ENCODE measurements at regions not wholly inside any gene's neighbourhood (a gene's known extent, or its start where the extent isn't known, plus 50 kb on each side); places are given as distances from the start of the nearest gene placed in this dataset.

DNA sequence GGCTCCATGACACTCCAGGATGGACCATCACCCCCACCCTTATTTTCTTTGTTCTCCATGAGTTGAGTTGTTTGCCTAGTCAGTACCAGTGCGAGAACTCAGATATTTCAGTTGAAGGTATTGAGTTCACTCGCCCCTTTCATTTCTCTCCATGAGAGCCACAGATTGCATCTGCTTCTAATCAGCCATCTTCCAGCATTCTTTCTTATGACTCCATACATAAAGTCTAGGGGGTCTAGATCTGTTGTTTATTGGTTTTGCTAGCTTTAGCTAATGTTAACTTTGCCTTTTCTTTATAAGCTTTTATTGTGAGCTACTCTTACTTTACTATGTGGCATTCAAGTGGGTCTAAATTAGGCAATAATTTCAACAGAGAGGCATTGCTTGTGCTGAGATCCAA, 71.6 kb upstream of the PDC start:
- no TSS peak for BruUV-seq (replicated peaks)
- H3K36me3 ChIP-seq (ENCODE audit: control insufficient read depth, insufficient read depth, low read length), result no peaks in the 10 kb centered on the region
- TF ChIP-seq, protein P1, sequence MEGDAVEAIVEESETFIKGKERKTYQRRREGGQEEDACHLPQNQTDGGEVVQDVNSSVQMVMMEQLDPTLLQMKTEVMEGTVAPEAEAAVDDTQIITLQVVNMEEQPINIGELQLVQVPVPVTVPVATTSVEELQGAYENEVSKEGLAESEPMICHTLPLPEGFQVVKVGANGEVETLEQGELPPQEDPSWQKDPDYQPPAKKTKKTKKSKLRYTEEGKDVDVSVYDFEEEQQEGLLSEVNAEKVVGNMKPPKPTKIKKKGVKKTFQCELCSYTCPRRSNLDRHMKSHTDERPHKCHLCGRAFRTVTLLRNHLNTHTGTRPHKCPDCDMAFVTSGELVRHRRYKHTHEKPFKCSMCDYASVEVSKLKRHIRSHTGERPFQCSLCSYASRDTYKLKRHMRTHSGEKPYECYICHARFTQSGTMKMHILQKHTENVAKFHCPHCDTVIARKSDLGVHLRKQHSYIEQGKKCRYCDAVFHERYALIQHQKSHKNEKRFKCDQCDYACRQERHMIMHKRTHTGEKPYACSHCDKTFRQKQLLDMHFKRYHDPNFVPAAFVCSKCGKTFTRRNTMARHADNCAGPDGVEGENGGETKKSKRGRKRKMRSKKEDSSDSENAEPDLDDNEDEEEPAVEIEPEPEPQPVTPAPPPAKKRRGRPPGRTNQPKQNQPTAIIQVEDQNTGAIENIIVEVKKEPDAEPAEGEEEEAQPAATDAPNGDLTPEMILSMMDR (IDR thresholded peaks at IDR 0.05), result no peak
- no peak for TF ChIP-seq REST (IDR thresholded peaks at IDR 0.05; ENCODE audit: insufficient read depth in 1 of 2, low read depth in 2 of 2, low read length in 1 of 2)
- no peak for TF ChIP-seq SIN3A (IDR thresholded peaks at IDR 0.05; ENCODE audit: borderline replicate concordance, insufficient read depth, low read depth, low read length)
- TF ChIP-seq POLR2AphosphoS5 (IDR thresholded peaks at IDR 0.05; ENCODE audit: low read depth, low read length), result no peak
- TF ChIP-seq TCF7L2 (IDR thresholded peaks at IDR 0.05; ENCODE audit: low read depth, low read length), result no peak
- no peak overlapping the region for H3K4me3 ChIP-seq (ENCODE audit: low read depth in 2 of 2, low read length in 2 of 2)
- POLR2A ChIA-PET, result no interaction called here
- in situ Hi-C loops (cut with HindIII; ENCODE audit: low pct_unique_long_range_greater_than_20kb, low sequenced_read_pairs), result no loop called here
- H3K9me3 ChIP-seq (ENCODE audit: control insufficient read depth, insufficient read depth, low read depth, low read length), result no peaks in the 10 kb centered on the region
- no peaks in the 10 kb centered on the region for H3K27me3 ChIP-seq (ENCODE audit: control insufficient read depth, insufficient read depth, low read length)
- CTCF ChIA-PET, result no interaction called here
- H3K27ac ChIP-seq (ENCODE audit: low read length), result no peak overlapping the region
- intact Hi-C loops (cut with micrococcal nuclease; ENCODE audit: unreplicated experiment), result no loop called here
- ATAC-seq, result no peak
- no peaks in the 10 kb centered on the region for H3K4me1 ChIP-seq (ENCODE audit: control insufficient read depth, insufficient read depth, low read length)
- DNase-seq (ENCODE audit: low read depth, low spot score), result no peak

- intact Hi-C loops (cut with micrococcal nuclease; ENCODE audit: unreplicated experiment) (no loop called here), in situ Hi-C loops (cut with HindIII; ENCODE audit: low pct_unique_long_range_greater_than_20kb, low sequenced_read_pairs) (no loop called here)
- TF ChIP-seq TCF7L2 (IDR thresholded peaks at IDR 0.05; ENCODE audit: low read depth, low read length) (no peak), SIN3A (IDR thresholded peaks at IDR 0.05; ENCODE audit: borderline replicate concordance, insufficient read depth, low read depth, low read length) (no peak), POLR2AphosphoS5 (IDR thresholded peaks at IDR 0.05; ENCODE audit: low read depth, low read length) (no peak), REST (IDR thresholded peaks at IDR 0.05; ENCODE audit: insufficient read depth in 1 of 2, low read depth in 2 of 2, low read length in 1 of 2) (no peak)
- TF ChIP-seq, protein P1 (IDR thresholded peaks at IDR 0.05), result no peak
- DNase-seq (ENCODE audit: low read depth, low spot score) (no peak), ATAC-seq (no peak)
- H3K27ac ChIP-seq (ENCODE audit: low read length), result no peak overlapping the region
- no peaks in the 10 kb centered on the region for H3K27me3 ChIP-seq (ENCODE audit: control insufficient read depth, insufficient read depth, low read length)
- H3K4me1 ChIP-seq (ENCODE audit: control insufficient read depth, insufficient read depth, low read length), result no peaks in the 10 kb centered on the region
- ChIA-PET POLR2A (no interaction called here), CTCF (no interaction called here)
- no TSS peak for BruUV-seq (replicated peaks)
- H3K4me3 ChIP-seq (ENCODE audit: low read depth in 2 of 2, low read length in 2 of 2), result no peak overlapping the region
- H3K9me3 ChIP-seq (ENCODE audit: control insufficient read depth, insufficient read depth, low read depth, low read length), result no peaks in the 10 kb centered on the region
- H3K36me3 ChIP-seq (ENCODE audit: control insufficient read depth, insufficient read depth, low read length), result no peaks in the 10 kb centered on the region
These were observed 70.7 kb upstream of the PDC start for GRCh38 chr1:186531561-186532165.
